Adrenal gland (tissue), 9 donors: ENCODE measurements at regions not wholly inside any gene's neighbourhood (a gene's known extent, or its start where the extent isn't known, plus 50 kb on each side); places are given as distances from the start of the nearest gene placed in this dataset.

ENCODE experiments used
- DNase-seq, 7 donors: peaks; one replicate each; pipeline ENCODE4 v3.0.0-alpha.2; 2019 to 2020
- H3K27ac ChIP-seq, 5 donors: fragments of 200-600 bp; sonication (generic) in 4 of 5; 1 replicate in 3 of 5; 2 replicates in 2 of 5; pipeline versions ENCODE4 v1.5.1 to v1.8.0; 2016 to 2020; ENCODE audit warnings: mild to moderate bottlenecking in 1 of 5
- H3K27me3 ChIP-seq: fragments of 200-600 bp; 2 replicates; pipeline ENCODE4 v1.8.0; 2021
- H3K36me3 ChIP-seq, 2 donors: fragments of 200-600 bp; replicated peaks in 1 of 2; 1 replicate in 1 of 2; 2 replicates in 1 of 2; pipeline versions ENCODE4 v1.5.1 to v1.8.0; 2018 to 2022
- H3K4me1 ChIP-seq, 2 donors: fragments of 200-600 bp; replicated peaks in 1 of 2; 1 replicate in 1 of 2; 2 replicates in 1 of 2; pipeline versions ENCODE4 v1.5.1 to v1.8.0; 2018 to 2021
- H3K4me3 ChIP-seq, 4 donors: fragments of 200-600 bp; sonication (generic) in 3 of 4; one replicate each; pipeline ENCODE4 v1.5.1; 2016 to 2018
- H3K9me3 ChIP-seq, 3 donors: fragments of 200-600 bp; sonication (generic) in 1 of 3; replicated peaks in 1 of 3; 1 replicate in 2 of 3; 2 replicates in 1 of 3; pipeline versions ENCODE4 v1.5.1 to v1.8.0; 2016 to 2021
- CTCF ChIP-seq, 6 experiments: fragments of 450-650 bp in 4 of 6; fragments of 200-600 bp in 2 of 6; sonication (generic) in 1 of 6; IDR thresholded peaks; 1 replicate in 5 of 6; 2 replicates in 1 of 6; pipeline versions ENCODE4 v1.5.1 to v1.8.0; 2016 to 2021; ENCODE audit warnings: antibody characterized with exemption in 6 of 6, mild to moderate bottlenecking in 2 of 6, moderate library complexity in 1 of 6
- POLR2A ChIP-seq, 2 donors: fragments of 450-650 bp; IDR thresholded peaks; one replicate each; pipeline ENCODE4 v1.6.1; 2017; ENCODE audit warnings: antibody characterized with exemption in 2 of 2, mild to moderate bottlenecking in 2 of 2, moderate library complexity in 1 of 2
- WGBS, 4 donors: extraction: QIAGEN DNeasy Blood & Tissue Kit in 2 of 4; methylation state at CpG; one replicate each; pipeline versions ENCODE4 v1.1.5 to v1.1.7; 2013 to 2017; 5-methylcytosine and 5-hydroxymethylcytosine counted together
- intact Hi-C, 2 donors: fragments of 100-400 bp; cut with DNase I; formaldehyde crosslinking; loops; one replicate each; pipeline versions ENCODE4 v1.14.1 to v1.15.0; 2022 to 2023
- donor health status: healthy with polysubstance abuse.
- donor health status: Bipolar disorder and iron deficiency.
- donor health status: DM: yes; HTN: yes; CAD: no.
- donor health status: DM: no; HTN: no; CAD: no.
- donor health status: DM: no; HTN: no; CAD: no.

GRCh38 chr12:71233083-71233482 lies 75.3 kb upstream of the TSPAN8 start:
- Histone ChIP-seq H3K4me1 (no peaks in the 10 kb centered on the region), H3K27ac (no peak overlapping the region), H3K27me3 (no peaks in the 10 kb centered on the region), H3K9me3 (no peaks in the 10 kb centered on the region), H3K4me3 (no peak overlapping the region), H3K36me3 (no peaks in the 10 kb centered on the region)
- WGBS, 4 donors = 75 to 84% (median 78%) methylated on average over 2 of the region's 2 CpGs
- intact Hi-C loops = no loop called here
- no peak for DNase-seq
- TF ChIP-seq POLR2A (IDR thresholded peaks at IDR 0.05) (no peak), CTCF (IDR thresholded peaks at IDR 0.05) (no peak)

- H3K9me3 ChIP-seq = no peaks in the 10 kb centered on the region
- no peaks in the 10 kb centered on the region for H3K27me3 ChIP-seq
- H3K27ac ChIP-seq = no peak overlapping the region
- intact Hi-C loops = no loop called here
- no peaks in the 10 kb centered on the region for H3K4me1 ChIP-seq
- no peaks in the 10 kb centered on the region for H3K36me3 ChIP-seq
- TF ChIP-seq POLR2A (IDR thresholded peaks at IDR 0.05) (no peak), CTCF (IDR thresholded peaks at IDR 0.05) (no peak)
- H3K4me3 ChIP-seq = no peak overlapping the region
- DNase-seq = no peak
These were observed 72.7 kb upstream of the TSPAN8 start for GRCh38 chr12:71230542-71230941.

GRCh38 chr12:71223139-71223538 lies 65.3 kb upstream of the TSPAN8 start:
- intact Hi-C loops = no loop called here
- DNase-seq = no peak
- no peaks in the 10 kb centered on the region for H3K27me3 ChIP-seq
- H3K4me3 ChIP-seq = no peak overlapping the region
- TF ChIP-seq POLR2A (IDR thresholded peaks at IDR 0.05) (no peak), CTCF (IDR thresholded peaks at IDR 0.05) (no peak)
- no peaks in the 10 kb centered on the region for H3K4me1 ChIP-seq
- no peak overlapping the region for H3K27ac ChIP-seq
- H3K9me3 ChIP-seq = no peaks in the 10 kb centered on the region
- no peaks in the 10 kb centered on the region for H3K36me3 ChIP-seq

GRCh38 chr12:71222436-71222835 lies 64.6 kb upstream of the TSPAN8 start:
- no peak for DNase-seq
- Histone ChIP-seq H3K27ac (no peak overlapping the region), H3K27me3 (no peaks in the 10 kb centered on the region), H3K4me3 (no peak overlapping the region), H3K36me3 (no peaks in the 10 kb centered on the region), H3K9me3 (no peaks in the 10 kb centered on the region), H3K4me1 (no peaks in the 10 kb centered on the region)
- TF ChIP-seq CTCF (IDR thresholded peaks at IDR 0.05) (no peak), POLR2A (IDR thresholded peaks at IDR 0.05) (no peak)
- WGBS, 4 donors = 79 to 93% (median 89%) methylated on average over 4 of the region's 4 CpGs
- intact Hi-C loops = no loop called here
